NCI-H2107 (cell line): ENCODE measurements at regions not wholly inside any gene's neighbourhood (a gene's known extent, or its start where the extent isn't known, plus 50 kb on each side); places are given as distances from the start of the nearest gene placed in this dataset.
"Not testable (repeated sequence)": the region's sequence is repeated elsewhere in the genome, so short reads cannot be mapped to it uniquely, and the experiment has no call there.

ENCODE experiments used
- DNase-seq: peaks from one replicate; lab custom pipeline; 2025; lab: John Stamatoyannopoulos, UW

GRCh38 chrX:46165411-46165810 is 379.8 kb downstream of the ZNF674 start:
- DNase-seq, result no peak

- no peak for DNase-seq
Observed at GRCh38 chrX:46152756-46153155, 392.5 kb downstream of the ZNF674 start.

GRCh38 chrX:46151332-46151731 is 393.9 kb downstream of the ZNF674 start:
- not testable (repeated sequence) for DNase-seq

- DNase-seq, result no peak
Observed at GRCh38 chrX:46144566-46144965, 400.7 kb downstream of the ZNF674 start.

GRCh38 chrX:46140272-46140671 is 404.9 kb downstream of the ZNF674 start:
- no peak for DNase-seq

- no peak for DNase-seq
Observed at GRCh38 chrX:46130247-46130646, 415.0 kb downstream of the ZNF674 start.

GRCh38 chrX:46125111-46125510 is 420.1 kb downstream of the ZNF674 start:
- DNase-seq, result no peak

- DNase-seq, result no peak
Observed at GRCh38 chrX:46117234-46117633, 428.0 kb downstream of the ZNF674 start.

GRCh38 chrX:46087310-46087709 is 457.9 kb downstream of the ZNF674 start:
- DNase-seq, result not testable (repeated sequence)

GRCh38 chrX:46080121-46080520 is 465.1 kb downstream of the ZNF674 start:
- not testable (repeated sequence) for DNase-seq

- DNase-seq, result no peak
Observed at GRCh38 chrX:46072791-46073190, 472.4 kb downstream of the ZNF674 start.

- DNase-seq, result no peak
Observed at GRCh38 chrX:46072372-46072771, 472.8 kb downstream of the ZNF674 start.

GRCh38 chrX:46070421-46070820 is 474.8 kb downstream of the ZNF674 start:
- DNase-seq, result no peak

- DNase-seq, result no peak
Observed at GRCh38 chrX:46059316-46059715, 485.9 kb downstream of the ZNF674 start.

GRCh38 chrX:46044486-46044885 is 500.7 kb downstream of the ZNF674 start:
- DNase-seq, result no peak

GRCh38 chrX:46040001-46040400 is 505.2 kb downstream of the ZNF674 start:
- DNase-seq, result no peak

- no peak for DNase-seq
Observed at GRCh38 chrX:46039526-46039925, 505.7 kb downstream of the ZNF674 start.

- no peak for DNase-seq
Observed at GRCh38 chrX:46036508-46036907, 508.7 kb downstream of the ZNF674 start.

- DNase-seq, result no peak
Observed at GRCh38 chrX:46034868-46035267, 510.4 kb downstream of the ZNF674 start.

GRCh38 chrX:46029777-46030176 is 515.4 kb downstream of the ZNF674 start:
- DNase-seq, result no peak

GRCh38 chrX:46016296-46016695 is 528.9 kb downstream of the ZNF674 start:
- no peak for DNase-seq

- no peak for DNase-seq
Observed at GRCh38 chrX:46015653-46016052, 529.6 kb downstream of the ZNF674 start.

- no peak for DNase-seq
Observed at GRCh38 chrX:45992402-45993123, 552.7 kb downstream of the ZNF674 start.

GRCh38 chrX:45986971-45987370 is 558.2 kb downstream of the ZNF674 start:
- DNase-seq, result no peak
